Spleen (tissue), 11 donors: ENCODE measurements at regions not wholly inside any gene's neighbourhood (a gene's known extent, or its start where the extent isn't known, plus 50 kb on each side); places are given as distances from the start of the nearest gene placed in this dataset.

Source experiments
- DNase-seq: peaks from one replicate; pipeline ENCODE4 v3.0.0-alpha.2; 2020
- H3K27ac ChIP-seq, 8 donors: fragments of 200-600 bp; sonication (generic) in 7 of 8; 1 replicate in 4 of 8; 2 replicates in 4 of 8; pipeline versions ENCODE4 v1.5.0 to v1.8.0; 2016 to 2021; ENCODE audit warnings: inconsistent platforms in 4 of 8, mild to moderate bottlenecking in 4 of 8, moderate library complexity in 1 of 8
- H3K27me3 ChIP-seq, 7 donors: fragments of 200-600 bp; sonication (generic) in 6 of 7; replicated peaks in 1 of 7; 1 replicate in 4 of 7; 2 replicates in 3 of 7; pipeline versions ENCODE4 v1.5.0 to v1.8.0; 2016 to 2021; ENCODE audit warnings: inconsistent platforms in 3 of 7, mild to moderate bottlenecking in 1 of 7
- H3K36me3 ChIP-seq, 6 donors: fragments of 200-600 bp; sonication (generic) in 5 of 6; 1 replicate in 4 of 6; 2 replicates in 2 of 6; pipeline versions ENCODE4 v1.5.0 to v1.8.0; 2016 to 2021; ENCODE audit warnings: inconsistent platforms in 2 of 6
- H3K4me1 ChIP-seq, 6 donors: fragments of 200-600 bp; sonication (generic) in 5 of 6; 1 replicate in 3 of 6; 2 replicates in 3 of 6; pipeline versions ENCODE4 v1.5.0 to v1.8.0; 2016 to 2021; ENCODE audit warnings: inconsistent platforms in 3 of 6
- H3K4me3 ChIP-seq, 8 donors: fragments of 200-600 bp; sonication (generic) in 7 of 8; 1 replicate in 4 of 8; 2 replicates in 4 of 8; pipeline versions ENCODE4 v1.5.0 to v1.8.0; 2016 to 2021; ENCODE audit warnings: inconsistent platforms in 4 of 8, mild to moderate bottlenecking in 4 of 8, moderate library complexity in 2 of 8
- H3K9me3 ChIP-seq, 8 donors: fragments of 200-600 bp; sonication (generic) in 7 of 8; 1 replicate in 4 of 8; 2 replicates in 4 of 8; pipeline versions ENCODE4 v1.5.0 to v1.8.0; 2016 to 2021; ENCODE audit warnings: inconsistent platforms in 4 of 8
- CTCF ChIP-seq, 11 experiments: fragments of 200-600 bp in 7 of 11; fragments of 450-650 bp in 4 of 11; sonication (generic) in 4 of 11; IDR thresholded peaks in 8 of 11; conservative IDR thresholded peaks in 3 of 11; 1 replicate in 7 of 11; 2 replicates in 4 of 11; pipeline versions ENCODE4 v1.4.0 to v1.8.0; 2016 to 2021; ENCODE audit warnings: antibody characterized with exemption in 11 of 11, inconsistent platforms in 4 of 11, mild to moderate bottlenecking in 1 of 11
- POLR2A ChIP-seq, 3 donors: fragments of 450-650 bp; IDR thresholded peaks; one replicate each; pipeline ENCODE4 v1.5.1; 2017; ENCODE audit warnings: antibody characterized with exemption in 3 of 3, mild to moderate bottlenecking in 1 of 3
- POLR2AphosphoS5 ChIP-seq, 3 donors: sonication (generic); formaldehyde crosslinking; IDR thresholded peaks; one replicate each; pipeline ENCODE4 v1.5.1; 2017; ENCODE audit warnings: antibody characterized with exemption in 3 of 3
- WGBS, 5 donors: extraction: QIAGEN DNeasy Blood & Tissue Kit in 3 of 5; methylation state at CpG; one replicate each; pipeline versions ENCODE4 v1.1.5 to v1.1.7; 2013 to 2018; 5-methylcytosine and 5-hydroxymethylcytosine counted together
- intact Hi-C: fragments of 100-400 bp; cut with DNase I; formaldehyde crosslinking; loops from one replicate; pipeline ENCODE4 v1.15.0; 2023; ENCODE audit warnings: low total_unique reads
- donor health status: healthy with polysubstance abuse.
- donor health status: DM: no; HTN: no; CAD: no; lungs with moderate emphysema.
- donor health status: DM: no; HTN: no; CAD: no.
- donor health status: Bipolar disorder and iron deficiency.
- donor health status: healthy.
- donor health status: DM: no; HTN: no; CAD: no.
- donor health status: DM: yes; HTN: yes; CAD: no.

- WGBS, 5 donors = 55 to 68% (median 61%) methylated on average over 1 of the region's 1 CpG
- intact Hi-C loops = no loop called here
- no peak for DNase-seq
Measured at GRCh38 chr4:117527601-117528000, 442.2 kb upstream of the TRAM1L1 start.

GRCh38 chr4:117529401-117529800, 444.0 kb upstream of the TRAM1L1 start:
- no peak for DNase-seq
- no peaks in the 10 kb centered on the region for H3K36me3 ChIP-seq
- no peaks in the 10 kb centered on the region for H3K9me3 ChIP-seq
- TF ChIP-seq POLR2AphosphoS5 (IDR thresholded peaks at IDR 0.05) = no peak
- no peak for TF ChIP-seq POLR2A (IDR thresholded peaks at IDR 0.05)
- TF ChIP-seq CTCF (IDR thresholded peaks at IDR 0.05 in 8 of 11, conservative IDR thresholded peaks at IDR 0.05 in 3 of 11) = no peak
- intact Hi-C loops = no loop called here
- H3K4me3 ChIP-seq = no peak overlapping the region
- WGBS, 5 donors = 55 to 75% (median 64%) methylated on average over 3 of the region's 3 CpGs
- no peaks in the 10 kb centered on the region for H3K4me1 ChIP-seq
- H3K27ac ChIP-seq = no peak overlapping the region
- no peaks in the 10 kb centered on the region for H3K27me3 ChIP-seq

More at GRCh38 chr4:117527601-117528000, 442.2 kb upstream of the TRAM1L1 start:
- Histone ChIP-seq H3K27ac (no peak overlapping the region), H3K9me3 (no peaks in the 10 kb centered on the region), H3K4me3 (no peak overlapping the region), H3K4me1 (no peaks in the 10 kb centered on the region), H3K36me3 (no peaks in the 10 kb centered on the region), H3K27me3 (no peaks in the 10 kb centered on the region)
- TF ChIP-seq POLR2A (IDR thresholded peaks at IDR 0.05) = no peak
- no peak for TF ChIP-seq CTCF (IDR thresholded peaks at IDR 0.05 in 8 of 11, conservative IDR thresholded peaks at IDR 0.05 in 3 of 11)
- TF ChIP-seq POLR2AphosphoS5 (IDR thresholded peaks at IDR 0.05) = no peak

- intact Hi-C loops = no loop called here
- Histone ChIP-seq H3K4me3 (no peak overlapping the region), H3K9me3 (no peaks in the 10 kb centered on the region), H3K27me3 (no peaks in the 10 kb centered on the region), H3K36me3 (no peaks in the 10 kb centered on the region), H3K4me1 (no peaks in the 10 kb centered on the region), H3K27ac (no peak overlapping the region)
- TF ChIP-seq POLR2AphosphoS5 (IDR thresholded peaks at IDR 0.05) (no peak), POLR2A (IDR thresholded peaks at IDR 0.05) (no peak), CTCF (IDR thresholded peaks at IDR 0.05 in 8 of 11, conservative IDR thresholded peaks at IDR 0.05 in 3 of 11) (no peak)
- no peak for DNase-seq
- 75 to 100% (median 82%) methylated on average over 1 of the region's 1 CpG for WGBS, 5 donors
Measured at GRCh38 chr4:117533501-117533900, 448.1 kb upstream of the TRAM1L1 start.

GRCh38 chr4:117545039-117545438, 459.7 kb upstream of the TRAM1L1 start:
- no peaks in the 10 kb centered on the region for H3K27me3 ChIP-seq
- H3K4me3 ChIP-seq = no peak overlapping the region
- intact Hi-C loops = no loop called here
- no peaks in the 10 kb centered on the region for H3K4me1 ChIP-seq
- H3K27ac ChIP-seq = no peak overlapping the region
- H3K9me3 ChIP-seq = peaks cover 0 to 3% (median 0%) of the 10 kb centered on the region in 8 donors
- TF ChIP-seq POLR2A (IDR thresholded peaks at IDR 0.05) = no peak
- TF ChIP-seq POLR2AphosphoS5 (IDR thresholded peaks at IDR 0.05) = no peak
- no peak for TF ChIP-seq CTCF (IDR thresholded peaks at IDR 0.05 in 8 of 11, conservative IDR thresholded peaks at IDR 0.05 in 3 of 11)
- 0 to 66% (median 16%) methylated on average over 1 of the region's 1 CpG for WGBS, 5 donors
- no peaks in the 10 kb centered on the region for H3K36me3 ChIP-seq
- DNase-seq = no peak
